ENCODE measurements at regions not wholly inside any gene's neighbourhood (a gene's known extent, or its start where the extent isn't known, plus 50 kb on each side); places are given as distances from the start of the nearest gene placed in this dataset.

DNA sequence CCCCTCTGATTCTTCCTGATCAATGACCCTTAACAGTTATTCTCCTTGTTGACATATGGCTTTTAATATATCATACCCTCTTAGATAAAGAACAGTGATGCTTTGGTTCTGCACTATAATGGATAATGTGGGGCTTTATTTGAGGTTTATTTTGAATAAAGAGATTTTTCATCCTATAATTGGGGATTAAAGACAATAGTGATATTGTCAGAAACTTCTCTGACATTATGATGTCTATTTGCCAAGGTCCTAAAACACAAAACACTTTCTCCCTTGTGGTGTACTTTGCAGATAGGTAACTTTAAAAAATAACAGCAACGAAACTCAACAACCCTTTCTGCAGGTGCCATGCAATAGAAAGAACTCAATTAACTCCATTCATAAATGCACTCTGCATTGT lies 243.6 kb upstream of the RHOBTB1 start:
- no peak for DNase-seq (ENCODE audit: low read depth)
- no peak overlapping the region for H3K4me3 ChIP-seq (ENCODE audit: low read depth, low read length)
- TF ChIP-seq, protein P1, sequence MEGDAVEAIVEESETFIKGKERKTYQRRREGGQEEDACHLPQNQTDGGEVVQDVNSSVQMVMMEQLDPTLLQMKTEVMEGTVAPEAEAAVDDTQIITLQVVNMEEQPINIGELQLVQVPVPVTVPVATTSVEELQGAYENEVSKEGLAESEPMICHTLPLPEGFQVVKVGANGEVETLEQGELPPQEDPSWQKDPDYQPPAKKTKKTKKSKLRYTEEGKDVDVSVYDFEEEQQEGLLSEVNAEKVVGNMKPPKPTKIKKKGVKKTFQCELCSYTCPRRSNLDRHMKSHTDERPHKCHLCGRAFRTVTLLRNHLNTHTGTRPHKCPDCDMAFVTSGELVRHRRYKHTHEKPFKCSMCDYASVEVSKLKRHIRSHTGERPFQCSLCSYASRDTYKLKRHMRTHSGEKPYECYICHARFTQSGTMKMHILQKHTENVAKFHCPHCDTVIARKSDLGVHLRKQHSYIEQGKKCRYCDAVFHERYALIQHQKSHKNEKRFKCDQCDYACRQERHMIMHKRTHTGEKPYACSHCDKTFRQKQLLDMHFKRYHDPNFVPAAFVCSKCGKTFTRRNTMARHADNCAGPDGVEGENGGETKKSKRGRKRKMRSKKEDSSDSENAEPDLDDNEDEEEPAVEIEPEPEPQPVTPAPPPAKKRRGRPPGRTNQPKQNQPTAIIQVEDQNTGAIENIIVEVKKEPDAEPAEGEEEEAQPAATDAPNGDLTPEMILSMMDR (conservative IDR thresholded peaks at IDR 0.05; ENCODE audit: low read depth, low read length): no peak

DNA sequence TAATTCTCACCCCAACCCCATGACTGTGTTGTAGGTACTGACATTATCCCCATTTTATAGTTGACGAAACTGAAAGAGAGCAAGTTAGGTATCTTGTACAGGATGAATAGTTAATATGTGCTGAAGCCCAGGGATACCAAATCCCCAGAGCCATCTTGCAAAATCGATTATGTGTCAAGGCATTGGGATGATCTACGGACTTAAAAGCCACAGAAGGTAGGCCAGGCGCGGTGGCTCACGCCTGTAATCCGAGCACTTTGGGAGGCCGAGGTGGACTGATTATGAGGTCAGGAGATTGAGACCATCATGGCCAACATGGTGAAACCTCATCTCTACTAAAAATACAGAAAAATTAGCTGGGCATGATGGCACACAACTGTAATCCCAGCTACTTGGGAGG lies 242.4 kb upstream of the RHOBTB1 start:
- no peak for DNase-seq (ENCODE audit: low read depth)
- H3K4me3 ChIP-seq (ENCODE audit: low read depth, low read length): no peak overlapping the region
- TF ChIP-seq, protein P1 (conservative IDR thresholded peaks at IDR 0.05; ENCODE audit: low read depth, low read length): no peak

DNA sequence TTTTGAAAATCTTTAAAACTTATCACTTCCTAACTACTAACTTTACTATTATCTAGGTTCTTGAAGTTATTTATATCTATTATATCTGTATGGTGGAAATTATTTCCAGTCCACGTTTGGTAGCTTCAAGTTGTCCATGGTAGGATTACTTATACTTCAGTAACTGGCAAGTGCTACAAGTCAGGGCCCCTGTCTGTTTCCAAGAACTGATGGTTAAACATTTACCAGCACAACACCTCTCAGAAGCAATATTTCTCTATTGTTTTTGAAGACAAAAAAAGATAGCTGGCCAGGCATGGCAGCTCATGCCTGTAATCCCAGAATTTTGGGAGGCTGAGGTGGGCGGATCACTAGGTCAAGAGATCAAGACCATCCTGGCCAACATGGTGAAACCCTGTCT lies 240.4 kb upstream of the RHOBTB1 start:
- TF ChIP-seq, protein P1 (conservative IDR thresholded peaks at IDR 0.05; ENCODE audit: low read depth, low read length): no peak

DNA sequence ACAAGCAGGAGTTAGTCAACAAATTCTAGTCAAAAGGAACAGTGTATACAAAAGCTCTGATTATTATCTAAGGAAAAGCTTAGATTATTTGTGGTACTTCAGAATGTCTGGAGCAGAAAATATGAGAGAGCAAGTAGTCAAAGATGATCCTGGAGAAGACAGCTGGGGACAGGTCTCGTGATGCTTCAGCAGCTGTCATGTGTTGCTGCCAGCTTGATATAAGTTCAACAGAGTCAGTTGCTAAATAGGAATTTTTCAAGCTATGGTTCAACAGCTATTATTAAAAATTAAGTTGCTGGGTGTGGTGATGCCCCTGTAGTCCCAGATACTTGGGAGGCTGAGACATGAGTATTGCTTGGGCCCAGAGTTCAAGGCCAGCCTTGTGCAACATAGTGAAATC lies 240.0 kb upstream of the RHOBTB1 start:
- H3K4me3 ChIP-seq (ENCODE audit: low read depth, low read length): no peak overlapping the region
- no peak for DNase-seq (ENCODE audit: low read depth)
- TF ChIP-seq, protein P1 (conservative IDR thresholded peaks at IDR 0.05; ENCODE audit: low read depth, low read length): no peak

More for the DNA sequence above, 240.4 kb upstream of the RHOBTB1 start:
- DNase-seq (ENCODE audit: low read depth): no peak
- no peak overlapping the region for H3K4me3 ChIP-seq (ENCODE audit: low read depth, low read length)

DNA sequence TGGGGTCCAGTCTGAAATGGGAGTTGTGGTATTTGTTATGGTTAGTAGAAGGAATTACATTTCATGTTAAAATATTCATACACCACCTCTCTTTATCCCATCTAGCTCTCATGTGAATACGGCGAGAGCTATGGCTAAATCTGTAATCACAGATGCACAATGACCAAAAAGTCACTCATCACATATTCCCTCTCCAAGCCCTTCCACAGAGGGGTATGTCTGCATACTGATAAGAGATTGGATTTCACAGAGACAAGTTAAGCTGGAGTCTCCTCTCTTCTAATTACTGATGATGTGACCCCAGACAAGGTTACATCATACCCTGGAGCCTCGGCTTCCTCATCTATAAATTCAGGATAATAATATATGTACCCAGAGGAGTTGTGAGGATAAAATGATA lies 237.8 kb upstream of the RHOBTB1 start:
- H3K4me3 ChIP-seq (ENCODE audit: low read depth, low read length): no peak overlapping the region
- no peak for DNase-seq (ENCODE audit: low read depth)
- TF ChIP-seq, protein P1 (conservative IDR thresholded peaks at IDR 0.05; ENCODE audit: low read depth, low read length): no peak

DNA sequence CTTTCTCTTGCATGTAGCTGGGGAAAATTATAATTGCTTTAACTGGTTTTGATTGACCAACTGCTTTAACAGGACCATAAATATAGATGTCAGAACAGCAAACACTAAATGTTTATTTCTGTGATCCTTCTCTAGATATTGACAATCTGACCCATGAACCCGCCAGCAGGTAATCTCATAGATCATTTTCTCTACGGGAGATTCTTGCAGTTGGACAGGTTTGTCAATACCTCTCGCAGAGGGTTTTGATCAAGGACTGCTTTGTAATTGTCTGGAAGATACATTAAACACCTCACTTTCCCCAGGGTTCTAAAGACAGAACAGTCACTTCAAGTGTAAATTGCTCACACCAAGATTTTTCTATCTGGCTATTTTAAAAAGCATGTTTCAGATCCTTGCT lies 235.8 kb upstream of the RHOBTB1 start:
- TF ChIP-seq, protein P1 (conservative IDR thresholded peaks at IDR 0.05; ENCODE audit: low read depth, low read length): no peak
- no peak overlapping the region for H3K4me3 ChIP-seq (ENCODE audit: low read depth, low read length)

DNA sequence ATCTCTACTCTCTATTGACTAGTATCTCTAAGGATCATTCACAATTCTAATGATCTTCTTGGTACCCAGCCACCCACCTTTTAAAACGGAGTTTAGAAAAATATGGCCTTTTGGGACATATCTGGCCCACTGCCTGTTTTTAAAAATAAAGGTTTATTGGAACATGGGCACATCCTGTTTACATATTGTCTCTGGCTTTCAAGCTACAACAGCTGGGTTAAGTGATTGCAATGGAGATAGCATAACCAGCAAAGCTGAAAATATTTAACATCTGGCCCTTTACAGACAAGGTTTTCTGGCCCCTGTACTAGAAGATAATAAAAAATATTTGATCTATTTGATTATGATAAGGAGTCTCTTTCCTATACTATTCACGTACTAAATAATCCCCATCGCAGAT lies 232.4 kb upstream of the RHOBTB1 start:
- no peak overlapping the region for H3K4me3 ChIP-seq (ENCODE audit: low read depth, low read length)
- TF ChIP-seq, protein P1 (conservative IDR thresholded peaks at IDR 0.05; ENCODE audit: low read depth, low read length): no peak
- DNase-seq (ENCODE audit: low read depth): no peak

More for the DNA sequence above, 235.8 kb upstream of the RHOBTB1 start:
- no peak for DNase-seq (ENCODE audit: low read depth)

Measured in choroid plexus epithelial cell (primary cell).